Gastroesophageal sphincter (tissue), 4 donors: ENCODE measurements at regions not wholly inside any gene's neighbourhood (a gene's known extent, or its start where the extent isn't known, plus 50 kb on each side); places are given as distances from the start of the nearest gene placed in this dataset.
"Not testable (repeated sequence)": the region's sequence is repeated elsewhere in the genome, so short reads cannot be mapped to it uniquely, and the experiment has no call there.

Experiments
- ATAC-seq: fragments of 150-250 bp; one replicate; pipeline ENCODE4 v1.9.1; 2016; ENCODE audit warnings: mild to moderate bottlenecking, moderate library complexity
- H3K27ac ChIP-seq, 4 donors: fragments of 200-600 bp; sonication (generic) in 3 of 4; 1 replicate in 3 of 4; 2 replicates in 1 of 4; pipeline ENCODE4 v1.5.1; 2016 to 2019
- H3K27me3 ChIP-seq: fragments of 200-600 bp; sonication (generic); one replicate; pipeline ENCODE4 v1.5.1; 2019
- H3K36me3 ChIP-seq, 2 donors: fragments of 200-600 bp; sonication (generic); one replicate each; pipeline ENCODE4 v1.5.1; 2019; ENCODE audit warnings: control low read depth in 1 of 2
- H3K4me1 ChIP-seq, 3 donors: fragments of 200-600 bp; sonication (generic); 1 replicate in 2 of 3; 2 replicates in 1 of 3; pipeline ENCODE4 v1.5.1; 2016 to 2019; ENCODE audit warnings: control low read depth in 2 of 3
- H3K4me3 ChIP-seq, 2 donors: fragments of 200-600 bp; sonication (generic); one replicate each; pipeline ENCODE4 v1.5.1; 2019; ENCODE audit warnings: mild to moderate bottlenecking in 1 of 2, moderate library complexity in 1 of 2
- H3K9me3 ChIP-seq, 3 donors: fragments of 200-600 bp; sonication (generic); one replicate each; pipeline ENCODE4 v1.5.1; 2017 to 2019; ENCODE audit warnings: control low read depth in 2 of 3
- CTCF ChIP-seq, 4 experiments: fragments of 200-600 bp in 2 of 4; fragments of 450-650 bp in 2 of 4; sonication (generic) in 1 of 4; IDR thresholded peaks; one replicate each; pipeline ENCODE4 v1.5.1; 2017 to 2019; ENCODE audit warnings: antibody characterized with exemption in 4 of 4, mild to moderate bottlenecking in 2 of 4, moderate library complexity in 2 of 4
- EP300 ChIP-seq: sonication (generic); formaldehyde crosslinking; IDR thresholded peaks from one replicate; pipeline ENCODE4 v1.6.1; 2017; ENCODE audit warnings: antibody characterized with exemption, mild to moderate bottlenecking
- POLR2A ChIP-seq, 2 donors: fragments of 450-650 bp; IDR thresholded peaks; one replicate each; pipeline ENCODE4 v1.6.1; 2017; ENCODE audit warnings: antibody characterized with exemption in 2 of 2, mild to moderate bottlenecking in 2 of 2, moderate library complexity in 1 of 2
- POLR2AphosphoS5 ChIP-seq: sonication (generic); formaldehyde crosslinking; IDR thresholded peaks from one replicate; pipeline ENCODE4 v1.6.1; 2017; ENCODE audit warnings: antibody characterized with exemption
- WGBS, 2 donors: methylation state at CpG; one replicate each; pipeline ENCODE4 v1.1.5; 2018; ENCODE audit warnings: low coverage in 1 of 2; 5-methylcytosine and 5-hydroxymethylcytosine counted together

- H3K27me3 ChIP-seq, result no peaks in the 10 kb centered on the region
- ATAC-seq, result no peak
- H3K36me3 ChIP-seq, result no peaks in the 10 kb centered on the region
- H3K4me3 ChIP-seq, result no peak overlapping the region
- no peaks in the 10 kb centered on the region for H3K4me1 ChIP-seq
- H3K9me3 ChIP-seq, result no peaks in the 10 kb centered on the region
- no peak for TF ChIP-seq POLR2A (IDR thresholded peaks at IDR 0.05)
- no peak for TF ChIP-seq EP300
- TF ChIP-seq CTCF (IDR thresholded peaks at IDR 0.05), result no peak
- no peak for TF ChIP-seq POLR2AphosphoS5
- no peak overlapping the region for H3K27ac ChIP-seq
Measured at GRCh38 chr5:34411470-34412346, 244.4 kb upstream of the RAI14 start.

- no peaks in the 10 kb centered on the region for H3K9me3 ChIP-seq
- no peak for ATAC-seq
- H3K27ac ChIP-seq, result no peak overlapping the region
- TF ChIP-seq POLR2A (IDR thresholded peaks at IDR 0.05), result no peak
- no peak for TF ChIP-seq EP300
- TF ChIP-seq CTCF (IDR thresholded peaks at IDR 0.05), result no peak
- no peak for TF ChIP-seq POLR2AphosphoS5
- no peaks in the 10 kb centered on the region for H3K27me3 ChIP-seq
- no peaks in the 10 kb centered on the region for H3K36me3 ChIP-seq
- H3K4me1 ChIP-seq, result no peaks in the 10 kb centered on the region
- 75 to 83% methylated on average over 2 of the region's 2 CpGs for WGBS, 2 donors
- no peak overlapping the region for H3K4me3 ChIP-seq
Measured at GRCh38 chr5:34412736-34413135, 243.4 kb upstream of the RAI14 start.

GRCh38 chr5:34415559-34416198 lies 240.4 kb upstream of the RAI14 start:
- H3K27ac ChIP-seq, result no peak overlapping the region
- no peaks in the 10 kb centered on the region for H3K9me3 ChIP-seq
- 41 to 45% methylated on average over 2 of the region's 2 CpGs for WGBS, 2 donors
- ATAC-seq, result no peak
- H3K4me3 ChIP-seq, result no peak overlapping the region
- no peak for TF ChIP-seq CTCF (IDR thresholded peaks at IDR 0.05)
- TF ChIP-seq EP300, result no peak
- TF ChIP-seq POLR2AphosphoS5, result no peak
- no peak for TF ChIP-seq POLR2A (IDR thresholded peaks at IDR 0.05)
- no peaks in the 10 kb centered on the region for H3K4me1 ChIP-seq
- no peaks in the 10 kb centered on the region for H3K27me3 ChIP-seq
- H3K36me3 ChIP-seq, result no peaks in the 10 kb centered on the region

- H3K27me3 ChIP-seq, result no peaks in the 10 kb centered on the region
Measured at GRCh38 chr5:34416501-34417008, 239.6 kb upstream of the RAI14 start.

GRCh38 chr5:34420191-34420590 lies 235.9 kb upstream of the RAI14 start:
- not testable (repeated sequence) for H3K36me3 ChIP-seq, H3K4me1 ChIP-seq, H3K9me3 ChIP-seq, ATAC-seq, H3K27ac ChIP-seq, H3K4me3 ChIP-seq, H3K27me3 ChIP-seq
- 55 to 80% methylated on average over 1 of the region's 2 CpGs for WGBS, 2 donors

More at GRCh38 chr5:34416501-34417008, 239.6 kb upstream of the RAI14 start:
- TF ChIP-seq POLR2A (IDR thresholded peaks at IDR 0.05), result no peak
- TF ChIP-seq POLR2AphosphoS5, result no peak
- TF ChIP-seq CTCF (IDR thresholded peaks at IDR 0.05), result no peak
- no peak for TF ChIP-seq EP300
- H3K4me1 ChIP-seq, result no peaks in the 10 kb centered on the region
- no peak overlapping the region for H3K4me3 ChIP-seq
- H3K36me3 ChIP-seq, result no peaks in the 10 kb centered on the region
- H3K27ac ChIP-seq, result no peak overlapping the region
- H3K9me3 ChIP-seq, result no peaks in the 10 kb centered on the region
- ATAC-seq, result no peak
